Right lobe of liver (tissue), 4 donors: ENCODE measurements at regions not wholly inside any gene's neighbourhood (a gene's known extent, or its start where the extent isn't known, plus 50 kb on each side); places are given as distances from the start of the nearest gene placed in this dataset.

Source experiments
- CTCF ChIP-seq, 4 donors: fragments of 200-600 bp in 3 of 4; fragments of 450-650 bp in 1 of 4; IDR thresholded peaks; one replicate each; pipeline versions ENCODE4 v1.5.1 to v1.8.0; 2016 to 2022; ENCODE audit warnings: antibody characterized with exemption in 4 of 4, mild to moderate bottlenecking in 2 of 4
- POLR2A ChIP-seq: fragments of 450-650 bp; IDR thresholded peaks from one replicate; pipeline ENCODE4 v1.6.1; 2017; ENCODE audit warnings: antibody characterized with exemption, mild to moderate bottlenecking
- donor health status: DM: no; HTN: no; CAD: no.
- donor health status: DM: no; HTN: no; CAD: no.
- donor health status: DM: no; HTN: yes; CAD: no.

GRCh38 chr5:97452646-97453045 lies 269.6 kb upstream of the RIOK2 start:
- TF ChIP-seq CTCF (IDR thresholded peaks at IDR 0.05) (no peak), POLR2A (no peak)
